SK-N-DZ (cell line): ENCODE measurements at regions not wholly inside any gene's neighbourhood (a gene's known extent, or its start where the extent isn't known, plus 50 kb on each side); places are given as distances from the start of the nearest gene placed in this dataset.

Experiments used
- DNase-seq: peaks from one replicate; pipeline ENCODE4 v3.0.0-alpha.2; 2015; ENCODE audit warnings: low spot score

GRCh38 chr22:49368976-49369725 is 458.5 kb downstream of the BRD1 start:
- peak; percentile 20 for DNase-seq

GRCh38 chr22:49368221-49368975 is 459.3 kb downstream of the BRD1 start:
- no peak for DNase-seq

- no peak for DNase-seq
Observed at GRCh38 chr22:49367041-49367697, 460.5 kb downstream of the BRD1 start.

- DNase-seq: no peak
Observed at GRCh38 chr22:49366437-49366836, 461.2 kb downstream of the BRD1 start.

GRCh38 chr22:49365910-49366309 is 461.8 kb downstream of the BRD1 start:
- DNase-seq: no peak

- no peak for DNase-seq
Observed at GRCh38 chr22:49365191-49365837, 462.4 kb downstream of the BRD1 start.

- no peak for DNase-seq
Observed at GRCh38 chr22:49364398-49364797, 463.3 kb downstream of the BRD1 start.

- no peak for DNase-seq
Observed at GRCh38 chr22:49363526-49364230, 464.0 kb downstream of the BRD1 start.

- no peak for DNase-seq
Observed at GRCh38 chr22:49362211-49362839, 465.3 kb downstream of the BRD1 start.

GRCh38 chr22:49361164-49361563 is 466.5 kb downstream of the BRD1 start:
- DNase-seq: no peak

- DNase-seq: no peak
Observed at GRCh38 chr22:49360746-49361145, 466.9 kb downstream of the BRD1 start.

- no peak for DNase-seq
Observed at GRCh38 chr22:49359076-49359475, 468.6 kb downstream of the BRD1 start.

GRCh38 chr22:49357661-49358440 is 469.8 kb downstream of the BRD1 start:
- no peak for DNase-seq

- no peak for DNase-seq
Observed at GRCh38 chr22:49356428-49356827, 471.2 kb downstream of the BRD1 start.

GRCh38 chr22:49355211-49355920 is 472.3 kb downstream of the BRD1 start:
- no peak for DNase-seq

- no peak for DNase-seq
Observed at GRCh38 chr22:49354516-49355210, 473.0 kb downstream of the BRD1 start.

- DNase-seq: no peak
Observed at GRCh38 chr22:49353235-49353634, 474.4 kb downstream of the BRD1 start.

GRCh38 chr22:49352361-49353169 is 475.1 kb downstream of the BRD1 start:
- no peak for DNase-seq
